ENCODE measurements at regions not wholly inside any gene's neighbourhood (a gene's known extent, or its start where the extent isn't known, plus 50 kb on each side); places are given as distances from the start of the nearest gene placed in this dataset.
"Not testable (repeated sequence)": the region's sequence is repeated elsewhere in the genome, so short reads cannot be mapped to it uniquely, and the experiment has no call there.

DNA sequence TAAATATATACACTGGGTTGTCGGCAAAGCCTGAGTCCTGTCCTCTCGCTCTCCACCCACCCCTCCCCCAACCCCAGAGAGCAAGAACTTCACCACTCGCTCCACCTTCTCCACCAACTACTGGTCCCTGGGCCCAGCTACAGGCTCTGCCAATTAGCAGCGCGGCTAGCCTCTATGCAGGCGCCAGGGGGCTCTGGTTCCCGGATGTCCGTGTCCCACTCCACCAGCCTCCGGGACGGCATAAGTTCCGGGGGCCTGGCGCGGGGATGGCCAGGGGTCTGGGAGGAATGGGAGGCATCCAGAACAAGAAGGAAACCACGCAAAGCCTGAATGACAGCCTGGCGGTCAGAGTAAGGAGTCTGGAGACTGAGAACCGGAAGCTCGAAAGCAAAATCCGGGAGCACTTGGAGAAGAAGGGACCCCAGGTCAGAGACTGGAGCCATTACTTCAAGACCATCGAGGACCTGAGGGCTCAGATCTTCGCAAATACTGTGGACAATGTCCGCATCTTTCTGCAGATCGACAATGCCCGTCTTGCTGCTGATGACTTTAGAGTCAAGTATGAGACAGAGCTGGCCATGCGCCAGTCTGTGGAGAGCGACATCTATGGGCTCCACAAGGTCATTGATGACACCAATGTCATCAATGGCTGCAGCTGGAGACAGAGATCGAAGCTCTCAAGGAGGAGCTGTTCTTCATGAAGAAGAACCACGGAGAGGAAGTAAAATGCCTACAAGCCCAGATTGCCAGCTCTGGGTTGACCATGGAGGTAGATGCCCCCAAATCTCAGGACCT, 224.3 kb upstream of the ID4 start:
- not testable (repeated sequence) for DNase-seq (ENCODE audit: low read depth)

DNA sequence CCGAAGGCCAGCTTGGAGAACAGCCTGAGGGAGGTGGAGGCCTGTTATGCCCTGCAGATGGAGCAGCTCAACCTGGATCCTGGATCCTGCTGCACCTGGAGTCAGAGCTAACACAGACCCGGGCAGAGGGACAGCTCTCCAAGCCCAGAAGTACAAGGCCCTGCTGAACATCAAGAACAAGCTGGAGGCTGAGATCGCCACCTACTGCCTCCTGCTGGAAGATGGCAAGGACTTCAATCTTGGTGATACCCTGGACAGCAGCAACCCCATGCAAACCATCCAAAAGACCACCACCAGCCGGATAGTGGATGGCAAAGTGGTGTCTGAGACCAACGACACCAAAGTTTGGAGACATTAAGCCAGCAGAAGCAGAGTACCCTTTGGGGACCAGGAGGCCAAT, 223.5 kb upstream of the ID4 start:
- peak; percentile 7 for DNase-seq (ENCODE audit: low read depth)

DNA sequence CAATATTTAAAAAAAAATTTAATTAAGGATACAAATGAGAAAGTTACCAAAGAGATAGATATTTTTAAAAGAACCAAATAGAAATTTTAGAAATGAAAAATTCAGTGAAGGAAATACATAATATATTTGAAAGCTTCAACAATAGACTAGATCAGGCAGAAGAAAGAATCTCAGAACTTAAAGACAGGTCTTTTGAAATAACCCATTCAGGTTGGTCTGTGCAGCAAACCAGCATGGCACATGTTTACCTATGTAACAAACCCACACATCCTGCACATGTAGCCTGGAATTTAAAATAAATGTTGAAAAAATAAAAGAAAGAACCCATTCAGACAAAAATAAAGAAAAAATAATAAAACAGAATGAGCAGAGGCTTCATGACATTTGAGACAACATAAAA, 221.1 kb upstream of the ID4 start:
- no peak for DNase-seq (ENCODE audit: low read depth)

DNA sequence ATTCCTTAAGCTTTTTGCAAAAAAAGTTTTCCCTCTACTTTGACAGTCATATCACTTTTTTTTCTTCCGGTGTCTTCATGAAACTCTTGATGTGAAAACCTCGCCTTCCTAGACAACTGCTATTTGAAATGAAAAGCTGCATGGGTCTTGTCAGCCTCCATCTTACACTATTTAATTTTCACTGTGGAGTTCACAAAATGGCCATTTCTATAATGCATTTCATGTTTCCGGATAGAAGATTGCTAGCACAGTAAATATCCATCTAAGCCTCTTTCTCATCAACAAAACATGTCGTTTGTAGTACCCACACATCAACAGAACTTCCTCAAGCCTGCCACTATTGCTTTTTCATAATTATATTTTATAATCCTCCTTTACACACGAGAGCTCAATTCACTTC, 204.9 kb upstream of the ID4 start:
- DNase-seq (ENCODE audit: low read depth): no peak

- no peak for DNase-seq (ENCODE audit: low read depth)
These were observed 204.4 kb upstream of the ID4 start for GRCh38 chr6:19632786-19633185.

GRCh38 chr6:19635728-19636127, 201.4 kb upstream of the ID4 start:
- DNase-seq (ENCODE audit: low read depth): no peak

DNA sequence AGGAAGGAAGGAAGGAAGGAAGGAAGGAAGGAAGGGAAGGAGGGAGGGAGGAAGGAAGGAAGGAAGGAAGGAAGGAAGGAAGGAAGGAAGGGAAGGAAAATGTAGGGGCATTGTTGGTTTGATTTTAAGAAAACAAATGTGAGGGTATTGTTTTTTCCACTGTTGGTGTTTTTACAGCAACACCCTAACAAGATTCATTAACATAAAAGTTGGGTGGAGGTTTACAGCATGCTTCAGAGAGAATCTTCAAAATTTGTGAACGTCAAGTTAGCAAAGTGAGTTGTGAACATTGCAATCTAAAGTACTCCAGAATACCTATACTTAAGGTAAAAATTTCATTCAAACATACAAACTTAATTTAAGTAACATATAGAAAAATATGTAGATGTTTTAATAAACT, 200.2 kb upstream of the ID4 start:
- DNase-seq (ENCODE audit: low read depth): no peak

DNA sequence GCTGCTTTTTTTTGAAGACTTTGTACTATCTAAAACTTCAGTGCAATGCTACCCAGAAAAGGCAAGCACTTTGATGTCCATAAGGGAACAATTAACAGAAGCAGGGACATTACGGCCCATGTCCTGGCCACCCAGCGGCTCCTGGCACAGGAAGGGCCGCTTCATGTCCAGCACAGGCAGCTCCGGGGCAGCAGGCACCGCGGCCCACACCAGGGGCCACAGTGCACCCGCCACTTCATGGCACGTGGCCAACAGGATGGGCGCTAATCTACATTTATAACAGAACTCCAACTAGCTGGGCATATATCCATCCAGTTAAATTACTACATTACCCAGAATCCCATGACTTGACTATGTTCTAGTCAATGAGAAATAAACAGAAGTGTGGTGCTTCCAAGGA, 198.2 kb upstream of the ID4 start:
- DNase-seq (ENCODE audit: low read depth): no peak

GRCh38 chr6:19643287-19643686, 193.9 kb upstream of the ID4 start:
- no peak for DNase-seq (ENCODE audit: low read depth)

- DNase-seq (ENCODE audit: low read depth): no peak
These were observed 193.5 kb upstream of the ID4 start for GRCh38 chr6:19643713-19644112.

GRCh38 chr6:19655744-19656143, 181.4 kb upstream of the ID4 start:
- DNase-seq (ENCODE audit: low read depth): no peak

GRCh38 chr6:19660123-19660910, 176.9 kb upstream of the ID4 start:
- DNase-seq (ENCODE audit: low read depth): no peak

GRCh38 chr6:19662911-19663310, 174.3 kb upstream of the ID4 start:
- DNase-seq (ENCODE audit: low read depth): no peak

DNA sequence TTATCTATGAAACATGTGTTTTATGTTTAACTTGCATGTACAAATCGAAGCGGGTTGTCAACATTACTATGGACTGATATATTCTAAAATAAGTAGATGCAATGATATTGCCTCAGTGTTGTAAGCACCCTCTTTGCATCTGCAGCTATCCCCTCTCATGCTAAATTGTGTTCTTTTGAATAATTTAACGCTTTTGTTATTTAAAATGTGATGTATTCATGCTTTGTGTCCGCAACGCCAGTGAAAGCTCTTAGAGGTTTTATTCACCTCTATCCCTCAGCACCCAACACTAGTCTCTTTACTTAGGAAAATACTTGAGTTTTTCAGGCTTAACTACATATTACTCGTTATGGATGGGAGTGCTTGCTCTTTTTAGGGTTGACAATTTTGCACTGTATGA, 173.7 kb upstream of the ID4 start:
- DNase-seq (ENCODE audit: low read depth): no peak

- no peak for DNase-seq (ENCODE audit: low read depth)
These were observed 173.1 kb upstream of the ID4 start for GRCh38 chr6:19664050-19664449.

- DNase-seq (ENCODE audit: low read depth): no peak
These were observed 172.1 kb upstream of the ID4 start for GRCh38 chr6:19664878-19665612.

GRCh38 chr6:19665613-19665909, 171.6 kb upstream of the ID4 start:
- no peak for DNase-seq (ENCODE audit: low read depth)

- DNase-seq (ENCODE audit: low read depth): peak; percentile 5
These were observed 168.5 kb upstream of the ID4 start for GRCh38 chr6:19668710-19669109.

GRCh38 chr6:19669206-19669605, 168.0 kb upstream of the ID4 start:
- DNase-seq (ENCODE audit: low read depth): peak; percentile 7

DNA sequence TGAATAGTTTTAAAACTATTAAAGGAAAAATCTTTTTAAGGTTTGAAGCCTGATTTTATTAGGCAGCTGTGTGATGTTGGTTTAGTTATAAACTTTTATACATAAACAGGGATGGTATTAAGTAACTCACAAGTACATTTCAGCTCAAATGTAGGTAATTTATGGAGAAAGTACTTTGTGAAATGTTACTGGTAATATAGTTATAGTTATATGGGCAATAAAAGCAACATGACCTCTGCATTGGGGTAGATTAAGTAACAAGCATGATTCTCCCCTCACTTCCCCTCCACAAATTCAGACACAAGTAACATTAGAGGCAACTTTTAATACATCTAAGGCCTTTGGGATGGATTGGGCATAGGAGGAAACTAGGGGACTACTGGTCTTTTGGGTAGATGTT, 154.3 kb upstream of the ID4 start:
- DNase-seq (ENCODE audit: low read depth): no peak

DNA sequence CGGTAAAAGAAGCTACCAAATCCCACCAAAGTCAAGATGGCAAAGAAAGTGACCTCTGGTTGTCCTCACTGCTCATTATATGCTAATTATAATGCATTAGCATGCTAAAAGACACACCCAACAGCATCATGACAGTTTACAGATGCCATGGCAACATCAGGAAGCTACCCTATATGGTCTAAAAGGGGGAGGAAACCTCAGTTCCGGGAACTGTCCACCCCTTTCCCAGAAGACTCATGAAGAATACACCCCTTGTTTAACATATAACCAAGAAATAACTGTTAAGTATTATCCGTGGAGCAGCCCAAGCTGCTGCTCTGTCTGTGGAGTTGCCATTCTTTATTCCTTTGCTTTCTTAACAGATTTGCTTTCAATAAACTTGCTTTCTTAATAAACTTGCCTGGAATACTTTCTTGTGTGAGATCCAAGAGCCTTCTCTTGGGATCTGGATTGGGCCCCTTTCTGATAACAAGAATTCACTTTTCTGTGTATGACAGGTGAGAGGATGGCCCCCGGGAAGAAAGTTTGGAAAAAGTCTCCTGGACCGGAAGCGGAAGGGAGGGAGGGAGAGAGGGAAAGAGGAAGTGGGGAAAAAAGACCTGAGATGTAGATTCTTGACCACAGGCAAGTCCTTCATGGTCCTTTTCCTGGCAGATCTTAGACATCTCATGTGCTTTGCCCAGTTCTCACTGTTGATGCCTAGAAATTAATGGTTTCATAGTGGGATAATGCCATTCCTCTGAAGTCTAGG, 146.7 kb upstream of the ID4 start:
- no peak for DNase-seq (ENCODE audit: low read depth)

DNA sequence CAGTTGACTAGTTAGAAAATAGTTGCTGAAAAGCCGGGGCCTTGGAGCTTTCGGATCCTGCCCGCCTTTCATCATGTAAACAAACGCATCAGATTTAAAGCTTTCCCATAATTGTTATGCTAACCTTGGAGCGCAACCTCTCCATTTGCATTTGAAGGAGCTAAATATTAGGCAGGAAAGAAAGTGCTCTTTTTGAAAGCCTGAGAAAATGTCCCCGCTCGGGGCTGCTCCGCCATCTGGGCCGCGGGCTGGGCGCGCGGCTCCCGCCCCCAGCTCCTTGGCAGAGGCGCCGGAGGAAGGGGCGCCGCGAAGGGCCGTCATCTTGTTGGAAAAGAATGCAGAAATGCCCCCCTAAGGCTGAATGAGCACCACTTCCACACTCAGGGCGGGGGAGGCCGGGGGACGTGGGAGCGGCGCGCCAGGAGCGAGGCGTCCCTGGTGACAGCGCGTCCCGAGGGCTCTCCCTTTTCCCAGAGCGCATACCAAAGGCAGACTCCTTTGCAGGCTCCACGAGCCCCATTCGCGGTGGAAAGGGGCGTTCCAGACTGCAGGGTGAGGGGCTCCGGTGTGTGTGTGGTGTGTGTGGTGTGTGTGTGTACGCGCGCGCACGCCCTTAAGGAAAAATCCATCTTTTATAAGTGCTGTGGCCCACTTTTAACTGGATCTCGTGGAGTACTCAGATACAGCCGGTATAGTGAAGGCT, 145.6 kb upstream of the ID4 start:
- no peak for DNase-seq (ENCODE audit: low read depth)

All from iris pigment epithelial cell (primary cell).